ENCODE measurements at regions not wholly inside any gene's neighbourhood (a gene's known extent, or its start where the extent isn't known, plus 50 kb on each side); places are given as distances from the start of the nearest gene placed in this dataset.

GRCh38 chr13:51021811-51022210 lies 89.3 kb downstream of the C13orf42 start:
- TF ChIP-seq REST (IDR thresholded peaks at IDR 0.05; ENCODE audit: insufficient read depth in 1 of 2, low read depth in 2 of 2, low read length in 1 of 2) (no peak), CTCF (IDR thresholded peaks at IDR 0.05) (no peak), POLR2AphosphoS5 (IDR thresholded peaks at IDR 0.05; ENCODE audit: low read depth, low read length) (no peak), TCF7L2 (IDR thresholded peaks at IDR 0.05; ENCODE audit: low read depth, low read length) (no peak), SIN3A (IDR thresholded peaks at IDR 0.05; ENCODE audit: borderline replicate concordance, insufficient read depth, low read depth, low read length) (no peak)

Data from Panc1 (cell line).